ENCODE measurements at regions not wholly inside any gene's neighbourhood (a gene's known extent, or its start where the extent isn't known, plus 50 kb on each side); places are given as distances from the start of the nearest gene placed in this dataset.

GRCh38 chr10:123325663-123326190, 171.5 kb downstream of the BUB3 start:
- no peak for TF ChIP-seq EZH2 (IDR thresholded peaks at IDR 0.05; ENCODE audit: low read length)
- TF ChIP-seq CTCF (optimal IDR thresholded peaks at IDR 0.05 in 1 of 3, IDR thresholded peaks at IDR 0.05 in 1 of 3, conservative IDR thresholded peaks at IDR 0.05 in 1 of 3; ENCODE audit: extremely low read depth in 1 of 3, insufficient read depth in 2 of 3, low read length in 3 of 3), result no peak
